Kidney (tissue), 13 donors: ENCODE measurements at regions not wholly inside any gene's neighbourhood (a gene's known extent, or its start where the extent isn't known, plus 50 kb on each side); places are given as distances from the start of the nearest gene placed in this dataset.

Experiments used
- DNase-seq, 5 donors: peaks; one replicate each; pipeline ENCODE4 v3.0.0-alpha.2; 2013 to 2020
- FAIRE-seq: peaks from 2 replicates; lab custom pipeline; 2012; peaks lifted over from hg19 to GRCh38; lab: Jason Lieb, UNC
- H3K27ac ChIP-seq, 2 donors: one replicate each; pipeline ENCODE4 v1.7.0; 2013; ENCODE audit warnings: low read depth in 2 of 2, low read length in 2 of 2, inconsistent platforms in 1 of 2
- H3K27me3 ChIP-seq: one replicate; pipeline ENCODE4 v1.7.1; 2013; ENCODE audit warnings: low read length, inconsistent platforms; ENCODE audit not compliant: control insufficient read depth, insufficient read depth
- H3K36me3 ChIP-seq, 3 donors: one replicate each; pipeline versions ENCODE4 v1.7.0 to v1.7.1; 2013; ENCODE audit warnings: low read length in 3 of 3, control low read depth in 1 of 3, inconsistent platforms in 1 of 3; ENCODE audit not compliant: insufficient read depth in 3 of 3, control insufficient read depth in 2 of 3
- H3K4me1 ChIP-seq, 3 donors: one replicate each; pipeline versions ENCODE4 v1.7.0 to v1.7.1; 2013; ENCODE audit warnings: low read length in 3 of 3, inconsistent platforms in 1 of 3, low read depth in 1 of 3; ENCODE audit not compliant: control insufficient read depth in 2 of 3, insufficient read depth in 2 of 3
- H3K4me3 ChIP-seq, 3 donors: one replicate each; pipeline versions ENCODE4 v1.7.0 to v1.8.1; 2013; ENCODE audit warnings: low read length in 3 of 3, control low read depth in 1 of 3, inconsistent platforms in 1 of 3
- H3K9ac ChIP-seq, 3 donors: one replicate each; pipeline versions ENCODE4 v1.7.0 to v1.7.1; 2013; ENCODE audit warnings: low read length in 3 of 3, control low read depth in 1 of 3, inconsistent platforms in 1 of 3
- H3K9me3 ChIP-seq, 3 donors: one replicate each; pipeline versions ENCODE4 v1.7.0 to v1.7.1; 2013; ENCODE audit warnings: low read length in 3 of 3, control low read depth in 1 of 3, inconsistent platforms in 1 of 3; ENCODE audit not compliant: control insufficient read depth in 2 of 3, insufficient read depth in 1 of 3
- intact Hi-C: fragments of 100-400 bp; cut with DNase I; formaldehyde crosslinking; loops from one replicate; pipeline ENCODE4 v1.11.1; 2022
- TF ChIP-seq, protein P1 (sequence below): IDR thresholded peaks from 3 replicates; pipeline ENCODE4 v1.5.1; 2012; ENCODE audit warnings: mild to moderate bottlenecking, moderate library complexity, borderline replicate concordance; ENCODE audit not compliant: insufficient read depth; ENCODE audit errors: extremely low read depth
- donor health status: control.
- donor health status: control.
- donor health status: control.
- donor health status: control.
- donor health status: control.
- donor health status: DM: yes; HTN: yes; CAD: no.
- donor health status: Normal renal cell carcinoma (clear cell type).

DNA sequence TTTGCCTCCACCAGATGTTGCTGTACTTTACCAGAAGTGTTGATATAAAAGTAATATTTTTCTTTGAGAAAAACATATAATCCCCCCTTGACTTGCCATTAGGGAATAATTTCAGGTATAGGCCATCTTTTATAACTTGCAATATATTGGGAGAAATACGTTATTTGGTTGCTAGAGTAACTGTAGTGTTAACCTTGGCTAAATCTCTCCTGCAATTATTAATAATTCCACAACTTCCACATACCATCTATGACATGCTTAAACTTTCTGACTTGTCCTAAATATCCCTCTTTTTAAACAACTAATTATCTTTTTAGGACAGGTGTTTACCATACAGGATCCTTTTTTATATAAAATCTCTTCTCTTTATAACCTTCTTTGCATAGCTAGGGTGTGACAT, 1048.2 kb downstream of the SLC16A7 start:
- intact Hi-C loops = no loop called here
- Histone ChIP-seq H3K27ac (no peak overlapping the region), H3K4me1 (no peaks in the 10 kb centered on the region), H3K27me3 (no peaks in the 10 kb centered on the region), H3K4me3 (no peak overlapping the region), H3K9ac (no peak overlapping the region), H3K9me3 (peaks cover 0 to 13% (median 0%) of the 10 kb centered on the region in 3 donors), H3K36me3 (no peaks in the 10 kb centered on the region)
- TF ChIP-seq, protein P1, sequence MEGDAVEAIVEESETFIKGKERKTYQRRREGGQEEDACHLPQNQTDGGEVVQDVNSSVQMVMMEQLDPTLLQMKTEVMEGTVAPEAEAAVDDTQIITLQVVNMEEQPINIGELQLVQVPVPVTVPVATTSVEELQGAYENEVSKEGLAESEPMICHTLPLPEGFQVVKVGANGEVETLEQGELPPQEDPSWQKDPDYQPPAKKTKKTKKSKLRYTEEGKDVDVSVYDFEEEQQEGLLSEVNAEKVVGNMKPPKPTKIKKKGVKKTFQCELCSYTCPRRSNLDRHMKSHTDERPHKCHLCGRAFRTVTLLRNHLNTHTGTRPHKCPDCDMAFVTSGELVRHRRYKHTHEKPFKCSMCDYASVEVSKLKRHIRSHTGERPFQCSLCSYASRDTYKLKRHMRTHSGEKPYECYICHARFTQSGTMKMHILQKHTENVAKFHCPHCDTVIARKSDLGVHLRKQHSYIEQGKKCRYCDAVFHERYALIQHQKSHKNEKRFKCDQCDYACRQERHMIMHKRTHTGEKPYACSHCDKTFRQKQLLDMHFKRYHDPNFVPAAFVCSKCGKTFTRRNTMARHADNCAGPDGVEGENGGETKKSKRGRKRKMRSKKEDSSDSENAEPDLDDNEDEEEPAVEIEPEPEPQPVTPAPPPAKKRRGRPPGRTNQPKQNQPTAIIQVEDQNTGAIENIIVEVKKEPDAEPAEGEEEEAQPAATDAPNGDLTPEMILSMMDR = no peak
- FAIRE-seq (no peak), DNase-seq (no peak)

DNA sequence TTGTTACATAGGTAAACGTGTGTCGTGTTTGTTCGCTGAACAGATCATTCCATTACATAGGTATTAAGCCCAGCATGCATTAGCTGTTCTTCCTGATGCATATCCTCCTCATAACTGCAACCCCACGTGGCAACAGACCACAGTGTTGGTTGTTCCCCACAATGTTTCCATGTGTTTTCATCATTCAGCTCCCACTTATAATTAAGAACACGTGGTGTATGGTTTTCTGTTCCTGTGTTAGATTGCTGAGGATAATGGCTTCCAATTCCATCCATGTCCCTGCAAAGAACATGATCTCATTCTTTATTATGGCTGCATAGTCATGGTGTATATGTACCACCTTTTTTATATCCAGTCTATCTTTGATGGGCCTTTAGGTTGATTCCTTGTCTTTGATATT, 1071.1 kb downstream of the SLC16A7 start:
- Histone ChIP-seq H3K9me3 (peaks cover 0 to 3% (median 0%) of the 10 kb centered on the region in 3 donors), H3K4me3 (no peak overlapping the region), H3K9ac (no peak overlapping the region), H3K4me1 (no peaks in the 10 kb centered on the region), H3K27me3 (no peaks in the 10 kb centered on the region), H3K27ac (no peak overlapping the region), H3K36me3 (no peaks in the 10 kb centered on the region)
- TF ChIP-seq, protein P1 = no peak
- no peak for DNase-seq
- intact Hi-C loops = no loop called here
- FAIRE-seq = no peak

DNA sequence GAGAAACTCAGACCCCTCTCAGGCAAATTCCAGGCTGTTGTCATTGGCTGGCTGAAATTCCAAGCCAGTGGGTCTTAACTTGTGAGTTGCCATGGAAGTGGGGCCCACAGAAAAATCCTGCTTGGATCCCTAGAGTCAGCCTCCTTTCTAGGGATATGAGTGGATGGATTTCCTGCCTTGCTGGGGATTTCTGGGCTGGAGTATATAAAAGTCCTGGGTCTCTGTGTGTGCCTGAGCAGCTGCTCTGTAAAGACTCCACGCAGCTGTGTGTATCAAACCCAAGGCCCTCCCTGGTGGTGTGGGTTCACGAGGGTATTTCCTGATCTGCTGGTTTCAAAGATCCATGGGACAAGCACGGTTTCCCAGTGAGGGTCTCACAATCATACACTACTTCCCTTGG, 1077.1 kb downstream of the SLC16A7 start:
- FAIRE-seq (no peak), DNase-seq (no peak)
- Histone ChIP-seq H3K9ac (no peak overlapping the region), H3K4me1 (no peaks in the 10 kb centered on the region), H3K4me3 (no peak overlapping the region), H3K9me3 (peaks cover 0 to 3% (median 0%) of the 10 kb centered on the region in 3 donors), H3K36me3 (no peaks in the 10 kb centered on the region), H3K27me3 (no peaks in the 10 kb centered on the region), H3K27ac (no peak overlapping the region)
- intact Hi-C loops = no loop called here
- TF ChIP-seq, protein P1 = no peak
